HT1080 (cell line): ENCODE measurements at regions not wholly inside any gene's neighbourhood (a gene's known extent, or its start where the extent isn't known, plus 50 kb on each side); places are given as distances from the start of the nearest gene placed in this dataset. TPM values are rescaled to one million over a fixed set of nuclear protein-coding genes. Genes with fewer than 3 reads are reported as not detected.
A peak's percentile ranks its signal among the peaks of the same experiment; 100 is the strongest.

ENCODE experiments used
- DNase-seq: peaks from one replicate; pipeline ENCODE4 v3.0.0-alpha.2; 2015; ENCODE audit warnings: low read depth
- small RNA-seq: library from RNA; depleted of rRNA; stranded (forward); fragments of <200 nt; gene quantifications from one replicate; pipeline ENCODE3, GENCODE V24; 2014

GRCh38 chr7:4612237-4612636 lies 69.9 kb upstream of the FOXK1 start:
- DNase-seq, result no peak

DNA sequence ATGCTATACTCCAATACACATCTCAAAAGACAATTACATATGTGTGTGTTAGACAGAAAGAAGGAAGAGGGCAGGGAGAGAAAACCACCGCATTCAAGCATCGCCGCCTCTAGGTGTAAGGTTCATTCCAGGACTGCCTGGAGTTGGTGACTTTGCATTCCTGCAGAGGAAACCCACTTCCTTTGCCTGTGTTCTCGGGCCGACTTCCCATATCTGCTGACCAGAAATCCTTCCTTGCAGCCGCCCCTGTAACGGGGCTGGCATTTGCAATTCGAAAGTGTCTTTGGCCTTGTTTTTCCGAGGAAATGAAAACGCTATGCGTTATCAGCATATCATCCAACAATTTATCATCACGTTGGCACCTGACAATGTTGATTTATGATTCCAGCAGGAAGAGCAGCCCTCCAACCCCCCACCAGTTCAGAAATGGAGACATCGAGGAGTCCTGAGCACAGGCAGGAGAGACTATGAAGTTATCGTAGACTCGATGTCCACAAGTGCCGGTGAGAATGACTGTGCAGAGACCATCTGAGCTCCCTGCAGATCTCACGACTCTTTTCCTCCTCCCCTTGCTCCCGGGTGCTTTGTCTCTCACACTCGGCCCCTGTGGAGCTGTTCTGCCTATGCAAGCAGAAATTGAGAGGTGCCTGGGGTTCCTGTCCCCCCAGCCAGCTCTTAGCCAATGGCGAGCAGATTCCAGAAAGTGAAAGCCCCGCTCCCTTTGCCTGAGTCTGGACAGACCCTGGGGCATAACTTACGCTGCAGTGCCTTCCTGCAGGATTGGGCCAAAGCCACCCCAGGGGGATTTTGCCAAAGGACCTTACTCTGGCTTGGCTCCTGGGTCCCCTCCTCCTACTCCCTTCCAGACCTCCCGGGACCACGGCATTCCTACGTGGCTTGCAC lies 68.9 kb upstream of the FOXK1 start:
- peak; percentile 63 for DNase-seq

DNA sequence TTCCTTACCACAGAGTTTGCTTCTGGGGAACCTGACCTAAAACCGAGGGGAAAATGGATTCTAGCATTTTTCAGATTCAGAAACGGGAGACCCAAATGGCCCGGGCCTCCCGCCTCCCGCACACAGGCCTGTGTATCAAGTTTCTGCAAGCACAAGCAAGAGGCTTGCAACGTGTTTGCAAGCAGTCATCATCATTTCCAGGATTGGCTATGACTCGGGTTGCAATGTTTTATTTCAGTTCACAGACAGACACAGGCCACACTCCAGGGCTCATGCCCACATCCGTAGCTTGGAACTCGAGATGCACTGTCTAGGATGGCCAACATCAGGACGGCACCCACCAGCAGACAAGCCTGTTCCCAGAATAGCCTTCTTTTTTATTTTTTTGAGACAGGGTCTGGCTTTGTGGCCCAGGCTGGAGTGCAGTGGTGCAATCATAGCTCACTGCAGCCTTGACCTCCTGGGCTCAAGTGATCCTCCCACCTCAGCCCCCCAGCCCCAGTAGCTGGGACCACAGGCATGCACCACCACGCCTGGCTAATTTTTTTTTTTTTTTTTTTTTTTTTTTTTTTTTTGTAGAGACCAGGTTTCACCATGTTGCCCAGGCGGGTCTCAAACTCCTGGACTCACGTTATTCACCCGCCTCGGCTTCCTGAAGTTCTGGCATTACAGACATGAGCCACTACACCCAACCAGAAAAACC lies 68.1 kb upstream of the FOXK1 start:
- peak; percentile 43 for DNase-seq

GRCh38 chr7:4616116-4616515 lies 66.0 kb upstream of the FOXK1 start:
- no peak for DNase-seq

- no peak for DNase-seq
Observed at GRCh38 chr7:4621396-4621795, 60.7 kb upstream of the FOXK1 start.

DNA sequence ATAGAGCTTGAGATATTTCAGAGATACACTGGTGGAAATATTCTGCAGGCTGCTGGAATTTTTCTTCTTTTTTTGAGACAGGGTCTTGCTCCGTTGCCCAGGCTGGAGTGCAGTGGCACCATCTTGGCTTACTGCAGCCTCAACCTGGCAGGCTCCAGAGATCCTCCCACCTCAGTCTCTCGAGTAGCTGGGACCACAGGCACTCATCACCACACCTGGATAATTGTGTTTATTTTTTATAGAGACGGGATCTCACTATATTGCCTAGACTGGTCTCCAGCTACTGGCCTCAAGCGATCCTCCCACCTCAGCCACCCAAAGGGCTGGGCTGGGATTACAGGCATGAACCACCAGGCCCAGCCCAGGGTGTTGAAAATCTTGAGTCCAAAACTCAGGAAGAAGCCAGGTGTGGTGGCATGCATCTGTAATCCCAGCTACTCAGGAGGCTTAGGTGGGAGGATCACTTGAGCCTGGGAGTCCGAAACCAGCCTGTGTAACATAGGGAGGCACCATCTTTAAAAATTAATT lies 55.7 kb upstream of the FOXK1 start:
- no peak for DNase-seq

DNA sequence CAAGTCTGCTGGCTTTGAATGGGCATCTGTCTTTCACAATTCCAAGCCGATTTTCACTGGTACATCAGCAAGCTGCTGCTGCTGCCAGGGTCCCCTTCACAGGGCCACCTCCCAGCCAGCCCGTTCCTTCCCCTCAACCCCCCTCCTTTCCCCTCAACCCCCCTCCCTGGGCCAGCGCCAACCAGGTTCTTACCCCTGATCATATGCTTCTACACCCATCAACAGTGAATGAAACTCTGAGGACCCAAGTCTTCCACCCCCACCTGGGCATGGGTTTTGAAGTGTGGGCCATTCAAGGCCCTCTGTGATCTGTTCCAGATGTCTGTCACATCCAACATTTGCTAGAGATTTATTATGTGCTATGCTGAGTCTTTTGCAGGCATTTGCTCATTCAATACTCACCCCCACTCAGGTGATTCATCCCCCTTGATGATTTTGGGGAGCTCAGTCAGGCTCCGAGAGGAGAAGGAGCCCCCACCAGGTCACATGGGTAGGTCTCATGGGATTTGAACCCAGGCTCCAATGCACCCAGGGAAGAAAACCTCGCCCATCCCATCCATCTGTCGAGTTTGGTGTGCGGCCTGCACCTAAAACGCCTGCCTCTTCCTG lies 52.7 kb upstream of the FOXK1 start:
- DNase-seq, result no peak

DNA sequence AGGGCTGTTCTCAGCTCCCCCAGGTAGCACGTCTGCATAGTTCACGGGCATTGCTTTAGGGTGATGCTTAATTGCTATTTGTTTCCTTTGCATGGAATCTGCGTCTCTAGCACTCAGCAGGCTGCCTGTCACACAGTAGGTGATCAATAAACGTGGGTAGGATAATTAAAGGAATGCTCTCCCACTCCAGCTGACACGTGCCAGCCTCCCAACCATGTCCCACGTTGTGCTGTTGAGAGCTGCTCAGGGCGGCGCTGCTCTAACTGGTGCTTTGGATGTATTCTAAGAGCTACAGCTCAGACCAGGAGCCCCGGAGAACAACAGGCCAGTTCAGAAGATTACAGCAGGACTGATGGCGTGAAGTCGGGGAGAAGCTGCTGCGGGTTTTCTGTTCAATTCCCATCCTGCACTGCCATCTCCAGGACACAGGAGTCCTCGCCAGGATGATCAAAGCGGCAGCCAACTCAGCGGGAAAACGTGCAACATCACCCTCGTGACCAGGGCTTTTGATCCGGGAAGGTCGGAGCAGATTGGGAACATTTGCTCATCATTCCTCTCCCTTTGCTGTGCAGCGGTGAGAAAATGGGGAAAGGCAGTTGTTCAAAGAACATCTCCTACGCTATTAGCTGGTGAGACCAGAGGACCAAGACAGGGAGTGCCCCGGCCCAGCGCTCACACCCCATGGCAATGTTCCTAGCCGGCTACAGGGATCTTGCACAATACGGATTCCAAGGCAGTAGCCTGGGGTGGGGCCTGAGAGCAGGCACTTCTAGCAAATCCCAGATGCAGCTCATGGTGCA lies 50.5 kb upstream of the FOXK1 start:
- peak; percentile 82 for DNase-seq

Small RNA genes lying in the stretch of these regions (small RNA-seq; reads per million reads assigned to genes)
- not detected for gene CYP3A54P
